ENCODE measurements at regions not wholly inside any gene's neighbourhood (a gene's known extent, or its start where the extent isn't known, plus 50 kb on each side); places are given as distances from the start of the nearest gene placed in this dataset.

- no peak for DNase-seq
Observed at GRCh38 chr21:15326032-15326867, 261.4 kb upstream of the NRIP1 start.

GRCh38 chr21:15327637-15328265 is 263.0 kb upstream of the NRIP1 start:
- no peak for DNase-seq

- no peak for DNase-seq
Observed at GRCh38 chr21:15329191-15329590, 264.4 kb upstream of the NRIP1 start.

GRCh38 chr21:15330872-15331271 is 266.1 kb upstream of the NRIP1 start:
- no peak for DNase-seq

GRCh38 chr21:15332572-15332971 is 267.8 kb upstream of the NRIP1 start:
- DNase-seq = no peak

GRCh38 chr21:15333136-15333710 is 268.4 kb upstream of the NRIP1 start:
- no peak for DNase-seq

GRCh38 chr21:15333951-15334350 is 269.2 kb upstream of the NRIP1 start:
- DNase-seq = no peak

GRCh38 chr21:15343066-15343465 is 278.3 kb upstream of the NRIP1 start:
- no peak for DNase-seq

GRCh38 chr21:15352009-15352408 is 287.2 kb upstream of the NRIP1 start:
- no peak for DNase-seq

GRCh38 chr21:15353546-15353945 is 288.7 kb upstream of the NRIP1 start:
- DNase-seq = no peak

GRCh38 chr21:15354516-15354915 is 289.7 kb upstream of the NRIP1 start:
- no peak for DNase-seq

- DNase-seq = no peak
Observed at GRCh38 chr21:15355066-15355465, 290.3 kb upstream of the NRIP1 start.

GRCh38 chr21:15359251-15359650 is 294.5 kb upstream of the NRIP1 start:
- DNase-seq = no peak

- DNase-seq = no peak
Observed at GRCh38 chr21:15362458-15362857, 297.7 kb upstream of the NRIP1 start.

GRCh38 chr21:15363921-15364320 is 299.1 kb upstream of the NRIP1 start:
- no peak for DNase-seq

- no peak for DNase-seq
Observed at GRCh38 chr21:15365751-15366392, 301.1 kb upstream of the NRIP1 start.

- DNase-seq = no peak
Observed at GRCh38 chr21:15366555-15366954, 301.8 kb upstream of the NRIP1 start.

- no peak for DNase-seq
Observed at GRCh38 chr21:15367061-15367626, 302.3 kb upstream of the NRIP1 start.

- no peak for DNase-seq
Observed at GRCh38 chr21:15370462-15370975, 305.7 kb upstream of the NRIP1 start.

GRCh38 chr21:15373941-15374340 is 309.1 kb upstream of the NRIP1 start:
- no peak for DNase-seq

- no peak for DNase-seq
Observed at GRCh38 chr21:15379776-15380175, 315.0 kb upstream of the NRIP1 start.

GRCh38 chr21:15383588-15383987 is 318.8 kb upstream of the NRIP1 start:
- no peak for DNase-seq

- no peak for DNase-seq
Observed at GRCh38 chr21:15390049-15390448, 325.2 kb upstream of the NRIP1 start.
